SK-N-SH (cell line): ENCODE measurements at regions not wholly inside any gene's neighbourhood (a gene's known extent, or its start where the extent isn't known, plus 50 kb on each side); places are given as distances from the start of the nearest gene placed in this dataset.
"Not testable (repeated sequence)": the region's sequence is repeated elsewhere in the genome, so short reads cannot be mapped to it uniquely, and the experiment has no call there.

ENCODE experiments used
- CTCF ChIA-PET: fragments of 300-600, 350-600 bp; formaldehyde crosslinking; extraction: SDS; loops from one replicate; lab custom pipeline; 2021; lab: Yijun Ruan, JAX
- POLR2A ChIA-PET: fragments of 350-600 bp; sonication (Branson Sonifier 250); formaldehyde crosslinking; extraction: SDS; loops from one replicate; lab custom pipeline; 2020; ENCODE audit warnings: antibody characterized with exemption, inconsistent platforms; lab: Yijun Ruan, JAX
- DNase-seq: peaks from one replicate; pipeline ENCODE4 v3.0.0; 2012
- H2AFZ ChIP-seq: fragments of 200-600 bp; sonication (generic); 2 replicates; pipeline ENCODE4 v1.8.1; 2016; ENCODE audit warnings: antibody characterized with exemption, mild to moderate bottlenecking, low read depth
- H3F3A ChIP-seq: fragments of 200-600 bp; sonication (generic); replicated peaks from 2 replicates; pipeline ENCODE3; 2016; ENCODE audit warnings: antibody characterized with exemption, mild to moderate bottlenecking; ENCODE audit not compliant: insufficient read depth
- H3K27ac ChIP-seq, 2 experiments: fragments of 200-500 bp in 1 of 2; fragments of 200-600 bp in 1 of 2; sonication (Bioruptor generic) in 1 of 2; sonication (generic), shearing (Covaris generic) in 1 of 2; 2 replicates each; pipeline versions ENCODE4 v1.5.1 to v1.6.1; 2014 to 2016; ENCODE audit warnings: low read depth in 2 of 2, inconsistent platforms in 1 of 2, low read length in 1 of 2, mild to moderate bottlenecking in 1 of 2, mixed read lengths in 1 of 2
- H3K27me3 ChIP-seq: fragments of 200-600 bp; sonication (generic), shearing (Covaris generic); 2 replicates; pipeline ENCODE4 v1.6.1; 2016; ENCODE audit warnings: mixed run types; ENCODE audit not compliant: insufficient read depth
- H3K36me3 ChIP-seq, 2 experiments: fragments of 200-500 bp in 1 of 2; fragments of 200-600 bp in 1 of 2; sonication (Bioruptor generic) in 1 of 2; sonication (generic) in 1 of 2; replicated peaks in 1 of 2; 2 replicates each; pipeline versions ENCODE3 to v1.5.1; 2014 to 2016; ENCODE audit warnings: low read length in 1 of 2, mild to moderate bottlenecking in 1 of 2; ENCODE audit not compliant: insufficient read depth in 2 of 2, control insufficient read depth in 1 of 2
- H3K4me1 ChIP-seq, 2 experiments: fragments of 200-500 bp in 1 of 2; fragments of 200-600 bp in 1 of 2; sonication (Bioruptor generic) in 1 of 2; sonication (generic), shearing (Covaris generic) in 1 of 2; 2 replicates each; pipeline versions ENCODE4 v1.5.1 to v1.6.1; 2014 to 2016; ENCODE audit warnings: low read depth in 1 of 2, low read length in 1 of 2, mixed run types in 1 of 2; ENCODE audit not compliant: insufficient read depth in 2 of 2, control insufficient read depth in 1 of 2
- H3K4me2 ChIP-seq: fragments of 200-600 bp; sonication (generic), shearing (Covaris generic); 2 replicates; pipeline ENCODE4 v1.6.1; 2017; ENCODE audit warnings: mixed run types
- H3K4me3 ChIP-seq, 2 experiments: fragments of 200-500 bp in 1 of 2; fragments of 200-600 bp in 1 of 2; sonication (Bioruptor generic) in 1 of 2; sonication (generic), shearing (Covaris generic) in 1 of 2; 2 replicates each; pipeline versions ENCODE4 v1.5.1 to v1.8.1; 2014 to 2016; ENCODE audit warnings: low read depth in 2 of 2, inconsistent platforms in 1 of 2, low read length in 1 of 2, mild to moderate bottlenecking in 1 of 2, mixed read lengths in 1 of 2, moderate library complexity in 1 of 2
- H3K79me2 ChIP-seq: fragments of 200-600 bp; sonication (generic); 2 replicates; pipeline ENCODE4 v1.8.1; 2017; ENCODE audit warnings: mild to moderate bottlenecking; ENCODE audit not compliant: insufficient read depth
- H3K9ac ChIP-seq: fragments of 200-600 bp; sonication (generic); 2 replicates; pipeline ENCODE4 v1.6.1; 2017; ENCODE audit warnings: mixed run types
- H3K9me2 ChIP-seq: fragments of 200-600 bp; sonication (generic); 2 replicates; pipeline ENCODE4 v1.6.1; 2017; ENCODE audit warnings: mixed run types
- H3K9me3 ChIP-seq: fragments of 200-600 bp; sonication (generic); 2 replicates; pipeline ENCODE4 v1.6.1; 2017; ENCODE audit warnings: mixed run types, mild to moderate bottlenecking, moderate library complexity
- H4K20me1 ChIP-seq: fragments of 200-600 bp; sonication (generic); 2 replicates; pipeline ENCODE4 v1.6.1; 2017; ENCODE audit warnings: mild to moderate bottlenecking, mixed run types; ENCODE audit not compliant: insufficient read depth
- CHD2 ChIP-seq: fragments of 150-350 bp; IDR thresholded peaks from 2 replicates; pipeline ENCODE4 v1.6.1; 2018; ENCODE audit warnings: low read length; ENCODE audit not compliant: partially characterized antibody
- ELF1 ChIP-seq: IDR thresholded peaks from 2 replicates; pipeline ENCODE4 v1.4.0; 2012
- EP300 ChIP-seq, 2 experiments: IDR thresholded peaks; 2 replicates each; pipeline versions ENCODE4 v1.4.0 to v1.6.1; 2012; ENCODE audit warnings: borderline replicate concordance in 1 of 2, low read depth in 1 of 2, low read length in 1 of 2
- FOSL2 ChIP-seq: IDR thresholded peaks from 2 replicates; pipeline ENCODE4 v1.4.0; 2012; ENCODE audit warnings: low read depth, mild to moderate bottlenecking, moderate library complexity, borderline replicate concordance
- FOXM1 ChIP-seq: IDR thresholded peaks from 2 replicates; pipeline ENCODE4 v1.4.0; 2012; ENCODE audit warnings: low read depth, mild to moderate bottlenecking
- GATA2 ChIP-seq: sonication (generic); formaldehyde crosslinking; IDR thresholded peaks from 2 replicates; pipeline ENCODE4 v1.5.0; 2020; ENCODE audit warnings: mild to moderate bottlenecking, missing genetic modification reagents
- JUND ChIP-seq: IDR thresholded peaks from 2 replicates; pipeline ENCODE4 v1.4.0; 2012
- NFIC ChIP-seq: IDR thresholded peaks from 2 replicates; pipeline ENCODE4 v1.4.0; 2012; ENCODE audit warnings: borderline replicate concordance
- NRF1 ChIP-seq: IDR thresholded peaks from 2 replicates; pipeline ENCODE4 v1.6.1; 2012; ENCODE audit warnings: low read depth, mild to moderate bottlenecking, low read length
- RAD21 ChIP-seq: IDR thresholded peaks from 2 replicates; pipeline ENCODE4 v1.6.1; 2012; ENCODE audit warnings: mild to moderate bottlenecking, low read length
- RXRA ChIP-seq: IDR thresholded peaks from 2 replicates; pipeline ENCODE4 v1.4.0; 2012; ENCODE audit warnings: low read depth, mild to moderate bottlenecking, borderline replicate concordance
- SIN3A ChIP-seq: IDR thresholded peaks from 2 replicates; pipeline ENCODE4 v1.6.1; 2012; ENCODE audit warnings: low read depth, mild to moderate bottlenecking, low read length, moderate library complexity, borderline replicate concordance
- SMC3 ChIP-seq: IDR thresholded peaks from 2 replicates; pipeline ENCODE4 v1.6.1; 2012; ENCODE audit warnings: low read depth, low read length, improper control_type of control experiment
- TAF1 ChIP-seq: IDR thresholded peaks from 2 replicates; pipeline ENCODE4 v1.6.1; 2012; ENCODE audit warnings: low read depth, mild to moderate bottlenecking, low read length, moderate library complexity, borderline replicate concordance
- TCF12 ChIP-seq: IDR thresholded peaks from 2 replicates; pipeline ENCODE4 v1.4.0; 2012
- TEAD4 ChIP-seq: IDR thresholded peaks from 2 replicates; pipeline ENCODE4 v1.4.0; 2012; ENCODE audit warnings: mild to moderate bottlenecking, borderline replicate concordance; ENCODE audit not compliant: insufficient read depth
- WGBS: methylation state at CpG from one replicate; pipeline ENCODE4 v1.1.6; 2017; ENCODE audit warnings: low lambda C conversion rate; 5-methylcytosine and 5-hydroxymethylcytosine counted together
- TF ChIP-seq, protein P1 (sequence below): IDR thresholded peaks from 2 replicates; pipeline ENCODE4 v1.4.0; 2012; ENCODE audit warnings: low read depth
- TF ChIP-seq, protein P2 (sequence below): fragments of 150-350 bp; IDR thresholded peaks from 2 replicates; pipeline ENCODE4 v1.6.1; 2017; ENCODE audit warnings: antibody characterized with exemption, low read length, low read depth, borderline replicate concordance

DNA sequence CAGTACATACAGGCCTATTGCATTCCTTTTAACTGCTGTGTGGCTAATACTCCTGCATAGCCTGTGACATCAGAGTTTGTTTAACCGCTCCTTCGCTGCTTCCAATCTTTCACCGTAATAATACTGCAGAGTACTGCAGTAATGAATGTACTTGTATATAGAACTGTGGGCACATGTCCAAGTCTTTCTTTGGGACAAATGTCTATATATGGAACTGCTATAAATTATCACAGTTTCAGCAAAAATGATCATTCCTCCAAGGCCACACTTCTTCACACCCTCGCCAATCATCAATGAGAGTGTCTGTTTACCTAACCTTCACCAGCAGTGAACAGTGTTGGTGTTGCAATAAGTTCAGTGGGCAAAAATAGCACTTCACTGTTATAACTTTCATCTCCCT is 230.4 kb downstream of the SP3 start:
- Histone ChIP-seq H2AFZ (no peak overlapping the region), H3K36me3 (no peaks in the 10 kb centered on the region), H3K27ac (no peak overlapping the region), H3K9ac (no peak overlapping the region), H3K9me3 (no peaks in the 10 kb centered on the region), H3K27me3 (no peaks in the 10 kb centered on the region), H3K79me2 (no peaks in the 10 kb centered on the region), H3F3A (no peaks in the 10 kb centered on the region), H3K4me2 (no peak overlapping the region), H3K4me3 (no peak overlapping the region), H4K20me1 (no peaks in the 10 kb centered on the region), H3K4me1 (no peaks in the 10 kb centered on the region), H3K9me2 (no peaks in the 10 kb centered on the region)
- POLR2A ChIA-PET = no interaction called here
- TF ChIP-seq TAF1 (no peak), NFIC (no peak), RAD21 (no peak), TCF12 (no peak)
- DNase-seq = no peak
- 83% methylated on average over 4 of the region's 4 CpGs for WGBS
- CTCF ChIA-PET = no interaction called here

DNA sequence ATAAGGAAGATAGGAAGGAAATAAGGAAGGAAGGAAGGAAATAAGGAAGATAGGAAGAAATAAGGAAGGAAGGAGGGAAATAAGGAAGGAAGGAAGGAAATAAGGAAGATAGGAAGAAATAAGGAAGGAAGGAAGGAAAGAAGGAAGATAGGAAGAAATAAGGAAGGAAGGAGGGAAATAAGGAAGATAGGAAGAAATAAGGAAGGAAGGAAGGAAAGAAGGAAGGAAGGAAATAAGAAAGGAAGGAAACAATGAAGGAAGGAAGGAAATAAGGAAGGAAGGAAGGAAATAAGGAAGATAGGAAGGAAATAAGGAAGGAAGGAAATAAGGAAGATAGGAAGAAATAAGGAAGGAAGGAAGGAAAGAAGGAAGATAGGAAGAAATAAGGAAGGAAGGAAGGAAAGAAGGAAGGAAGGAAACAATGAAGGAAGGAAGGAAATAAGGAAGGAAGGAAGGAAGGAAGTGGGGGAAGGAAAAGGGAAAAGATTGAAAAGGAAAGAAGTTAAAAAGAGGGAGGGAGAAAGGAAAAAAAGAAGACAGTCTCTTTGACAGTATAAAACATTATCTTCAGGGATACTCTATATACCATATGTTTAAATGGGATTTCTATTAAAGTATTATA is 227.1 kb downstream of the SP3 start:
- H3K9me3 ChIP-seq, H3K27me3 ChIP-seq, H3K79me2 ChIP-seq, H3K4me2 ChIP-seq, H3K36me3 ChIP-seq, H3K27ac ChIP-seq, H3K9me2 ChIP-seq, H3F3A ChIP-seq, H2AFZ ChIP-seq, DNase-seq, H3K4me1 ChIP-seq, POLR2A ChIA-PET, H3K9ac ChIP-seq, H3K4me3 ChIP-seq, H4K20me1 ChIP-seq: not testable (repeated sequence)
- CTCF ChIA-PET = interaction anchor here (1.2 kb wide), 1 partner anchor 603 kb away, joined by 3 read pairs; no protein-coding TSS in a partner anchor

DNA sequence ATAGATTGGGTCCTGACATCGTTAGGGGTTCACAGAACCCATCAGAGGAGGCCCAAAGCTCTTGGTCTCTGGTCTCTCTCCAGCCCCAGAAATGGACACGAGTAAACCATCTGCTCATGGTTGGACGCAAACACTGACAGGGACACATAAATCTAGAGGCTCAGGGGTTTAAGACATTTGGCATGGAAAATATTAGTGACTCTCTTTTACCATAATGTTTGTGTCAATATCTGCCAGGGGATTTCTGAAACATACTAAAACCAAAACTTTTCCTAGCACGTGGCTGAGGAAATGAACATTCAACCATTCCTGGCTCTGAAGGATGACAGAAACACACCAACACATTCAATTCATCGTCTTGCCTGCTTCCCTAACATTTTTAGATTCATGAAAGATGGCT is 226.2 kb downstream of the SP3 start:
- no peaks in the 10 kb centered on the region for H4K20me1 ChIP-seq
- peaks cover 0 to 4% of the 10 kb centered on the region in 2 experiments; a peak in 1 of 4 replicates for H3K4me1 ChIP-seq
- H3K4me3 ChIP-seq = no peak overlapping the region
- no peak overlapping the region for H3K4me2 ChIP-seq
- no peaks in the 10 kb centered on the region for H3K79me2 ChIP-seq
- TF ChIP-seq NRF1 = no peak
- TF ChIP-seq JUND = no peak
- TF ChIP-seq GATA2 = no peak
- TF ChIP-seq, protein P1, sequence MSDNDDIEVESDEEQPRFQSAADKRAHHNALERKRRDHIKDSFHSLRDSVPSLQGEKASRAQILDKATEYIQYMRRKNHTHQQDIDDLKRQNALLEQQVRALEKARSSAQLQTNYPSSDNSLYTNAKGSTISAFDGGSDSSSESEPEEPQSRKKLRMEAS = no peak
- TF ChIP-seq CHD2 = no peak
- no peak for TF ChIP-seq FOXM1
- TF ChIP-seq SMC3 = no peak
- TF ChIP-seq SIN3A = no peak
- no peak for TF ChIP-seq ELF1
- no peak for TF ChIP-seq FOSL2
- no peak for TF ChIP-seq TEAD4
- TF ChIP-seq, protein P2, sequence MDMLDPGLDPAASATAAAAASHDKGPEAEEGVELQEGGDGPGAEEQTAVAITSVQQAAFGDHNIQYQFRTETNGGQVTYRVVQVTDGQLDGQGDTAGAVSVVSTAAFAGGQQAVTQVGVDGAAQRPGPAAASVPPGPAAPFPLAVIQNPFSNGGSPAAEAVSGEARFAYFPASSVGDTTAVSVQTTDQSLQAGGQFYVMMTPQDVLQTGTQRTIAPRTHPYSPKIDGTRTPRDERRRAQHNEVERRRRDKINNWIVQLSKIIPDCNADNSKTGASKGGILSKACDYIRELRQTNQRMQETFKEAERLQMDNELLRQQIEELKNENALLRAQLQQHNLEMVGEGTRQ = no peak
- no peak for TF ChIP-seq RXRA
- no peak for TF ChIP-seq EP300 (IDR thresholded peaks at IDR 0.05; ENCODE audit: borderline replicate concordance in 1 of 2, low read depth in 1 of 2, low read length in 1 of 2)
- TF ChIP-seq TCF12 = no peak
- H3K9me3 ChIP-seq = no peaks in the 10 kb centered on the region
- no peak for DNase-seq
- H3K27ac ChIP-seq = no peak overlapping the region
- H2AFZ ChIP-seq = no peak overlapping the region
- ChIA-PET CTCF (interaction anchor here (1.2 kb wide), 1 partner anchor 602 kb away, joined by 3 read pairs; no protein-coding TSS in a partner anchor), POLR2A (no interaction called here)
- H3K27me3 ChIP-seq = no peaks in the 10 kb centered on the region; the same call in 1 of the 2 replicates
- H3K36me3 ChIP-seq = no peaks in the 10 kb centered on the region
- H3K9ac ChIP-seq = no peak overlapping the region
- H3F3A ChIP-seq = no peaks in the 10 kb centered on the region
- 51% methylated on average over 5 of the region's 5 CpGs for WGBS
- no peaks in the 10 kb centered on the region for H3K9me2 ChIP-seq
